ENCODE measurements at regions not wholly inside any gene's neighbourhood (a gene's known extent, or its start where the extent isn't known, plus 50 kb on each side); places are given as distances from the start of the nearest gene placed in this dataset.

DNA sequence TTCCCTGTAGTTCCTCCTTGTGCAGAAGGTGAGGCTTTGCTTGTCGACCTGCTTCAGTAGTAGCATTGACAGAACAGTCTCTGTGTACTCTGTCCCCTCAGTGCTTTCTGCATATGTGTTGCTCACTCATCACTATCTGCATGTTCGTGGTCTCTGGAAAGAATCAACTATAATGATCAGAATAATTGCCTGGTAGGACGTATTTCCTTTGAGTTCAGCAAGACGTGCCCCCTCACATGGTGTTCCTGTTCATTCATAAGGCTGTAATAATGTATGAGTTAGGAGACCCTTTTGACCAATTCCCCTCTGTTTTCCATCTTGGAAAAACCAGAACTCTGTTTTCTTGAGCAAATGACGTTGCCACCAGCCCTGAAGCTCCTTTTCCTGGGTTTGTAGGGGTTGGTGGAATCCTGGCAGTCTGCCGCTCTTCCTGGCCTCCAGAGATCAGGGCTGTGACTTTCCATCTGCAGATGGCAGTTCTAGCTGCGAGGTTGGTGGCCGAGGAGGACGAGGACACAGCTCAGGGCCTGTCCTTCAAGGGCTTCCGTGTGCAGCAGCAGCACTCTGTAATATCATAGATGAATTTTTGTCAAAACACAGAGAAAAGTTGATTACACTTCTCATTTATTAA lies 61.9 kb downstream of the EXOSC2 start:
- Histone ChIP-seq H3K27ac (ENCODE audit: low read length) (no peak overlapping the region), H3K4me1 (ENCODE audit: control insufficient read depth, insufficient read depth, low read length) (peaks cover 6% of the 10 kb centered on the region), H3K27me3 (ENCODE audit: control insufficient read depth, insufficient read depth) (no peaks in the 10 kb centered on the region), H3K9me3 (ENCODE audit: control insufficient read depth, low read length) (no peaks in the 10 kb centered on the region), H3K4me3 (ENCODE audit: low read length) (no peak overlapping the region)
- WGBS, result 50% methylated on average over 10 of the region's 10 CpGs
- DNase-seq, result peak in 1 of 3 donors; percentile 63
- intact Hi-C loops (cut with DNase I), result no loop called here
- ATAC-seq, result peak; percentile 53 to 64

DNA sequence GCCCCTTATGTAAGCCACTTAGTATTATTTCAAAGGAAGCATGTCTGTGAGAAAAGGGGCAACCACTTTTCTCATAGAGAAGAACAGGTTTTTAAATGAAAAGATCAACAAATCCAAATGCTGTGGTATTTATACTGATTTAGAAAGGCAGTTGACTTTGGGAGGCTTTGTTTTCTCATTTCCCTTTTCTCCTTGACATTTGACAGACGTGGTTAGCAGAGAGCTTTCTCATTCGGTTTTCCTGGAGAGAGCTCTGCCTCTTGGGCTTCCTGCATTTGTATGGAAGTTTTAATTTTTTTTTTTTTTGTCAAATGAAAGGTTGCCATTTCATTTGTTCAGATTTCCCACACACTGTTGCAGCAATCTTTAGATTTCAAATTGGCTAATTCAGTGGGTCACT lies 62.5 kb downstream of the EXOSC2 start:
- intact Hi-C loops (cut with DNase I), result no loop called here
- Histone ChIP-seq H3K9me3 (ENCODE audit: control insufficient read depth, low read length) (no peaks in the 10 kb centered on the region), H3K4me1 (ENCODE audit: control insufficient read depth, insufficient read depth, low read length) (peaks cover 6% of the 10 kb centered on the region), H3K27ac (ENCODE audit: low read length) (no peak overlapping the region), H3K4me3 (ENCODE audit: low read length) (no peak overlapping the region), H3K27me3 (ENCODE audit: control insufficient read depth, insufficient read depth) (no peaks in the 10 kb centered on the region)
- ATAC-seq, result peak in 1 of 2 donors; percentile 30
- WGBS, result 14% methylated on average over 2 of the region's 2 CpGs
- DNase-seq, result no peak

GRCh38 chr9:130756455-130757152 lies 63.0 kb downstream of the EXOSC2 start:
- 53% methylated on average over 7 of the region's 7 CpGs for WGBS
- H3K27me3 ChIP-seq (ENCODE audit: control insufficient read depth, insufficient read depth), result no peaks in the 10 kb centered on the region
- intact Hi-C loops (cut with DNase I), result no loop called here
- ATAC-seq (no peak), DNase-seq (no peak)
- no peaks in the 10 kb centered on the region for H3K9me3 ChIP-seq (ENCODE audit: control insufficient read depth, low read length)
- no peak overlapping the region for H3K27ac ChIP-seq (ENCODE audit: low read length)
- peaks cover 6% of the 10 kb centered on the region for H3K4me1 ChIP-seq (ENCODE audit: control insufficient read depth, insufficient read depth, low read length)
- H3K4me3 ChIP-seq (ENCODE audit: low read length), result no peak overlapping the region

DNA sequence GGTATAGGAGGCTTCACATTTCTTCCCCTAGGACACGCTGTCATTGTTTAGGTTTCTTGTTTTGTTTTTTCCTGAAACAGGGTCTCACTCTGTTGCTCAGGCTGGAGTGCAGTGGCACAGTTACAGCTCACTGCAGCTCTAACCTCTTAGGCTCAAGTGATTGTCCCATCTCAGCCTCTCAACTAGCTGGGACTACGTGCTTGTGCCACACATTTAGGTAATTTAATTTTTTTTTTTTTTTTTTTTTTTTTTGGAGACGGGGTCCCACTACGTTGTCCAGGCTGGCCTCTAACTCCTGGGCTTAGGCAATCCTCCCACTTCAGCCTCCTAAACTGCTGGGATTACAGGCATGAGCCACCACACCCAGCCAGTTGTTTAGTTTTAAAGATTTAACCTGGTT lies 66.2 kb downstream of the EXOSC2 start:
- no peak for ATAC-seq
- Histone ChIP-seq H3K4me3 (ENCODE audit: low read length) (no peak overlapping the region), H3K4me1 (ENCODE audit: control insufficient read depth, insufficient read depth, low read length) (peaks cover 13% of the 10 kb centered on the region), H3K27ac (ENCODE audit: low read length) (no peak overlapping the region), H3K9me3 (ENCODE audit: control insufficient read depth, low read length) (no peaks in the 10 kb centered on the region), H3K27me3 (ENCODE audit: control insufficient read depth, insufficient read depth) (no peaks in the 10 kb centered on the region)
- WGBS, result 79% methylated on average over 4 of the region's 4 CpGs
- intact Hi-C loops (cut with DNase I), result no loop called here
- DNase-seq, result no peak

DNA sequence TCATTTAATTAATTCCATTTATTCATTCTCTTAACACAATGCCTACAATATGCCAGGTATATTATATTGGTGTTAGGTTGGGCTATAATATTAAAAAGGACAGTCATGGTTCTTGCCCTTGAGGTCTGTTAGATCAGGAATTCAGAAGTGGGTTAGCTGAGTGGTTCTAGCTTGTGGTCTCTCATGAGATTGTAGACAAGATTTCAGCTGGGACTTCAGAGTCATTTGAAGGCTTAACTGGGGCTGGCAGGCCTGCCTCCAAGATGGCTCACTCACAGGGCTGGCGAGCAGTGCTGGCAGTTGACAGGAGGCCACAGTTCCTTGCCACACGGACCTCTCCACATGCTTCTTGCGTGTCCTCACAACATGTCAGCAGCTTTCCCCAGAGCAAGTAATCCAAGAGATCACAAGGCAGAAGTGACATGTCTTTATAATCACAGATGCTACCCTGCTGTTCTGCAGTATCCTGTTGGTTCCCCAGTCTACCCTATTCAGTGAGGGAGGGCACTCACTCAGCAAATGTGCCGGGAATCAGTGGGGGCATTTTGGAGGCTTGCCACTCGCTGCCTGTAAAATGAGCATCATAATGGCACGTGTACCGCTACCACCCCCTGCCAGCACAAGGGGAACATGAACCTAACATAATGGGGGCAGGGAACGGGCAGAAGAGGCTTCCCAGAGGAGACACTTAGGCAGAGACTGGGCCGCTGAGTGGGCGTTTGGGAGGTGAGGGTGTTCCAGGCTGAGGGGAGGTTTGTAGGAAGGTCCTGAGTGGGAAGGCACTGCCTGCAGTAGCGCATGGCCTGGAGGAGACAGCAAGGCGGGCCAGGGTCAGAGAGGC lies 70.0 kb downstream of the EXOSC2 start:
- H3K27me3 ChIP-seq (ENCODE audit: control insufficient read depth, insufficient read depth), result no peaks in the 10 kb centered on the region
- intact Hi-C loops (cut with DNase I), result no loop called here

GRCh38 chr9:130765137-130766020 lies 69.7 kb upstream of the ABL1 start:
- H3K27me3 ChIP-seq (ENCODE audit: control insufficient read depth, insufficient read depth), result no peaks in the 10 kb centered on the region
- DNase-seq (no peak), ATAC-seq (no peak)
- H3K27ac ChIP-seq (ENCODE audit: low read length), result no peak overlapping the region
- peaks cover 16% of the 10 kb centered on the region for H3K4me1 ChIP-seq (ENCODE audit: control insufficient read depth, insufficient read depth, low read length)
- 69% methylated on average over 8 of the region's 8 CpGs for WGBS
- intact Hi-C loops (cut with DNase I), result no loop called here
- H3K4me3 ChIP-seq (ENCODE audit: low read length), result no peak overlapping the region
- H3K9me3 ChIP-seq (ENCODE audit: control insufficient read depth, low read length), result no peaks in the 10 kb centered on the region

More for the DNA sequence above, 70.0 kb downstream of the EXOSC2 start:
- no peak overlapping the region for H3K27ac ChIP-seq (ENCODE audit: low read length)
- DNase-seq (peak in 1 of 3 donors; percentile 44), ATAC-seq (no peak)
- H3K4me3 ChIP-seq (ENCODE audit: low read length), result no peak overlapping the region
- peaks cover 16% of the 10 kb centered on the region for H3K4me1 ChIP-seq (ENCODE audit: control insufficient read depth, insufficient read depth, low read length)
- no peaks in the 10 kb centered on the region for H3K9me3 ChIP-seq (ENCODE audit: control insufficient read depth, low read length)
- WGBS, result 90% methylated on average over 12 of the region's 12 CpGs

GRCh38 chr9:130766021-130766926 lies 68.8 kb upstream of the ABL1 start:
- no peaks in the 10 kb centered on the region for H3K9me3 ChIP-seq (ENCODE audit: control insufficient read depth, low read length)
- ATAC-seq (peak; percentile 39 to 51), DNase-seq (peak in 1 of 3 donors; percentile 38)
- intact Hi-C loops (cut with DNase I), result no loop called here
- no peak overlapping the region for H3K4me3 ChIP-seq (ENCODE audit: low read length)
- WGBS, result 67% methylated on average over 19 of the region's 19 CpGs
- H3K4me1 ChIP-seq (ENCODE audit: control insufficient read depth, insufficient read depth, low read length), result peaks cover 16% of the 10 kb centered on the region
- no peak overlapping the region for H3K27ac ChIP-seq (ENCODE audit: low read length)
- H3K27me3 ChIP-seq (ENCODE audit: control insufficient read depth, insufficient read depth), result no peaks in the 10 kb centered on the region

DNA sequence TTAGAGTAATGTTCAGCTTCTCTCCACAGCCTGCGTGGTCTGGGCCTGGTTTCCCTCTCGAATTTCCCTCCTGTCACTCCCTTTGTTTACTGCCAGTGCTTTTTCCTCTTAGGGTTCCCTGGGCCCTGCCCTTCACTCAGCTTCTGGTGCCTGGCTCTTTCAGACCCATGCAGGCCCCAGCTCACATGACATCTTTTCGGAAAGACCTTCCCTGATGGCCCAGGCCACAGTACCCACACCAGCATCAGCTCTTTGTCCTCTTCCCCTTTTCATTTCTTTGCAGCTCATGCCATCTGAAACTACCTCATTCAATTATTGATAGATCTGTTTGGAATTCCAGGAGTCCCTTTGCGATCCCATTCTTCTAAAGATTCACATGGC lies 68.1 kb upstream of the ABL1 start:
- no peak overlapping the region for H3K27ac ChIP-seq (ENCODE audit: low read length)
- ATAC-seq, result peak; percentile 25 to 31

DNA sequence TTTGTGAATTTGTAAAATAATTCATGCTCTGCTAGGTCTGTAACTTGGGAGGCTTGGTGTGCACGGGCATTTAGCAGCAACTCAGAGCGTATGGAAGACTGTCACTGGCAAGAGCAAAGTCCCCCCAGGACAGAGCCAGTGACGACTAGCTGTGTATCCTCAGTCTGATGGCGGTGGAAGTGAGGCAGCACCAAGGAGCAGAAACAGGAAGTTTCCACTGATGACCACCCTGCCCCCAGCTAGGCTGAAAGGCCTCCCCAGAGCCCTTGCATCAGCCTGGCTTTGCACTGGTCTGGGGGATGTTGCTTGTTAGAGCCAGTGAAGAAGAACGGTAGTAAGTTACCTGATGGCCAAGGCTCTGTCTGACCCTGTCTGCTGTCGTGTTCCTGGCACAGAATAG lies 66.8 kb upstream of the ABL1 start:
- H3K4me1 ChIP-seq (ENCODE audit: control insufficient read depth, insufficient read depth, low read length), result peaks cover 16% of the 10 kb centered on the region
- intact Hi-C loops (cut with DNase I), result no loop called here
- H3K27ac ChIP-seq (ENCODE audit: low read length), result no peak overlapping the region
- DNase-seq (peak in 1 of 3 donors; percentile 45), ATAC-seq (peak; percentile 43 to 46)
- no peaks in the 10 kb centered on the region for H3K9me3 ChIP-seq (ENCODE audit: control insufficient read depth, low read length)
- 45% methylated on average over 6 of the region's 6 CpGs for WGBS
- no peak overlapping the region for H3K4me3 ChIP-seq (ENCODE audit: low read length)
- no peaks in the 10 kb centered on the region for H3K27me3 ChIP-seq (ENCODE audit: control insufficient read depth, insufficient read depth)

More for the DNA sequence above, 68.1 kb upstream of the ABL1 start:
- Histone ChIP-seq H3K4me1 (ENCODE audit: control insufficient read depth, insufficient read depth, low read length) (peaks cover 16% of the 10 kb centered on the region), H3K4me3 (ENCODE audit: low read length) (no peak overlapping the region), H3K27me3 (ENCODE audit: control insufficient read depth, insufficient read depth) (no peaks in the 10 kb centered on the region), H3K9me3 (ENCODE audit: control insufficient read depth, low read length) (no peaks in the 10 kb centered on the region)
- WGBS, result 67% methylated on average over 4 of the region's 4 CpGs
- no peak for DNase-seq
- intact Hi-C loops (cut with DNase I), result no loop called here

- ATAC-seq, result no peak
- DNase-seq, result no peak
- 73% methylated on average over 6 of the region's 6 CpGs for WGBS
- Histone ChIP-seq H3K9me3 (ENCODE audit: control insufficient read depth, low read length) (no peaks in the 10 kb centered on the region), H3K4me1 (ENCODE audit: control insufficient read depth, insufficient read depth, low read length) (peaks cover 10% of the 10 kb centered on the region), H3K27ac (ENCODE audit: low read length) (no peak overlapping the region), H3K27me3 (ENCODE audit: control insufficient read depth, insufficient read depth) (no peaks in the 10 kb centered on the region), H3K4me3 (ENCODE audit: low read length) (no peak overlapping the region)
- intact Hi-C loops (cut with DNase I), result no loop called here
These were observed 66.1 kb upstream of the ABL1 start for GRCh38 chr9:130768891-130769403.

All from right cardiac atrium (tissue), 5 donors.